ENCODE measurements at regions not wholly inside any gene's neighbourhood (a gene's known extent, or its start where the extent isn't known, plus 50 kb on each side); places are given as distances from the start of the nearest gene placed in this dataset.

- H3K4me1 ChIP-seq (ENCODE audit: control insufficient read depth, low read length): no peaks in the 10 kb centered on the region
- no peaks in the 10 kb centered on the region for H3K36me3 ChIP-seq (ENCODE audit: control insufficient read depth, low read length)
- no peak overlapping the region for H3K27ac ChIP-seq (ENCODE audit: low read depth, low read length)
- no peak overlapping the region for H3K4me3 ChIP-seq (ENCODE audit: low read length)
- no peaks in the 10 kb centered on the region for H3K9me2 ChIP-seq (replicated peaks; ENCODE audit: control insufficient read depth, low read length)
- no peaks in the 10 kb centered on the region for H4K20me1 ChIP-seq (ENCODE audit: control insufficient read depth, insufficient read depth, low read depth, low read length)
- TF ChIP-seq CTCF (IDR thresholded peaks at IDR 0.05; ENCODE audit: low read depth, low read length, poor library complexity, severe bottlenecking) (no peak), EZH2phosphoT487 (IDR thresholded peaks at IDR 0.05; ENCODE audit: borderline replicate concordance, low read length) (no peak)
- no peak overlapping the region for H3K4me2 ChIP-seq (ENCODE audit: low read length)
- H3K9me3 ChIP-seq (ENCODE audit: control insufficient read depth, insufficient read depth, low read length): no peaks in the 10 kb centered on the region
- no peaks in the 10 kb centered on the region for H3K79me2 ChIP-seq (ENCODE audit: control insufficient read depth, low read length)
- no peaks in the 10 kb centered on the region; the same call in 1 of the 2 replicates for H3K27me3 ChIP-seq (ENCODE audit: control insufficient read depth, low read length)
- H3F3A ChIP-seq (ENCODE audit: control insufficient read depth, insufficient read depth): no peaks in the 10 kb centered on the region
Observed at GRCh38 chr2:173667415-173667814, 297.8 kb downstream of the SP3 start.

DNA sequence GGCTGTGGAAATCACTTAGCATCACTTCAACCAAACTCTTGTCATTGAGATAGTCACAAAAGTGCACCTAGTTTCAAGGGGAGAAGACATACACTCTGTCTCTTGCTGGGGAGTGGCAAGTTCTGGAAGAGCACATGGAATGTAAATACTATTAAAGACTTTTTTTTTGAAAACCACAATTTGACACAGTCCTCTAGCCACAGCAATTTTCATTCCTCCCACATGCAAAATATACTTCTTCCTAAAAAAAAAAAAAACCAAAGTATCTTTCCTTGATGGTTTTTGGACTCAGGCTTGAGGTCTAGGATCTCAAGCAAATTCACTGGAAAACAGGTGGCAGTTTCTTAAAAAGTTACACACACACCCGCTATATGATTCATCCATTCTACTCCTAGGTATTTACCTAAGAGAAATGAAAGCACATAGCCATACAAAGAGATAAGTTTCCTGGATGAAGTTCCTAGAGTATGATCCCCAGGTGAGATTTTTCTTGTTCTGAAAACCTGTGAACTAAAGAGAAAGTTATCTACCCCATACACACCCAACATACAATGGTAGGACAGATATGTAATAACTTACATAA, 295.8 kb downstream of the SP3 start:
- no peaks in the 10 kb centered on the region; the same call in 1 of the 2 replicates for H3K27me3 ChIP-seq (ENCODE audit: control insufficient read depth, low read length)
- H3K27ac ChIP-seq (ENCODE audit: low read depth, low read length): no peak overlapping the region

DNA sequence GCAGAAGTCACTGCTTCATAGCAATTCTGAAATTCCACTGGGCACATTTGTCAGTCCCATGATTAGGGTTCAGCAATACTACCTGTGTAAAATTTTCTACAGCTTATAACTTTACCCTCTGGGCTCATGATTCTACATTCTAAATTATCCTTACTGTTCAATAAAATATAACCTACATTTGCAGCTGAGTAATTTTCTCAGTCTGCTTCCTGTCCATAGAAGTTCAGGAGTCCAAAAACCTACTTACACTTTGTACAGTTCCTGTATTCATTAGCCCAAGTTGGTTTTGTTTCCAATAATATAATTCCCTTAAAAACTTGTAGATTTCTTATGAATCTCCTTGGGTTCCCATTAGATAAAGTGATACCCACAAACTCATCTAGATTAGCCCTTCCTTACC, 295.3 kb downstream of the SP3 start:
- no peaks in the 10 kb centered on the region for H3K36me3 ChIP-seq (ENCODE audit: control insufficient read depth, low read length)
- no peak overlapping the region for H3K4me3 ChIP-seq (ENCODE audit: low read length)
- H4K20me1 ChIP-seq (ENCODE audit: control insufficient read depth, insufficient read depth, low read depth, low read length): no peaks in the 10 kb centered on the region
- no peaks in the 10 kb centered on the region for H3K27me3 ChIP-seq (ENCODE audit: control insufficient read depth, low read length)
- no peak overlapping the region for H3K27ac ChIP-seq (ENCODE audit: low read depth, low read length)
- H3K4me2 ChIP-seq (ENCODE audit: low read length): no peak overlapping the region
- no peak for TF ChIP-seq CTCF (IDR thresholded peaks at IDR 0.05; ENCODE audit: low read depth, low read length, poor library complexity, severe bottlenecking)
- TF ChIP-seq EZH2phosphoT487 (IDR thresholded peaks at IDR 0.05; ENCODE audit: borderline replicate concordance, low read length): no peak
- H3K9me2 ChIP-seq (replicated peaks; ENCODE audit: control insufficient read depth, low read length): no peaks in the 10 kb centered on the region
- no peaks in the 10 kb centered on the region for H3K79me2 ChIP-seq (ENCODE audit: control insufficient read depth, low read length)
- H3K9me3 ChIP-seq (ENCODE audit: control insufficient read depth, insufficient read depth, low read length): no peaks in the 10 kb centered on the region
- no peaks in the 10 kb centered on the region for H3K4me1 ChIP-seq (ENCODE audit: control insufficient read depth, low read length)
- no peaks in the 10 kb centered on the region for H3F3A ChIP-seq (ENCODE audit: control insufficient read depth, insufficient read depth)

More for the DNA sequence above, 295.8 kb downstream of the SP3 start:
- Histone ChIP-seq H3K36me3 (ENCODE audit: control insufficient read depth, low read length) (no peaks in the 10 kb centered on the region), H3K4me2 (ENCODE audit: low read length) (no peak overlapping the region), H3K9me3 (ENCODE audit: control insufficient read depth, insufficient read depth, low read length) (no peaks in the 10 kb centered on the region), H3K4me1 (ENCODE audit: control insufficient read depth, low read length) (no peaks in the 10 kb centered on the region), H3F3A (ENCODE audit: control insufficient read depth, insufficient read depth) (no peaks in the 10 kb centered on the region), H3K79me2 (ENCODE audit: control insufficient read depth, low read length) (no peaks in the 10 kb centered on the region), H3K4me3 (ENCODE audit: low read length) (no peak overlapping the region), H3K9me2 (replicated peaks; ENCODE audit: control insufficient read depth, low read length) (no peaks in the 10 kb centered on the region), H4K20me1 (ENCODE audit: control insufficient read depth, insufficient read depth, low read depth, low read length) (no peaks in the 10 kb centered on the region)
- TF ChIP-seq EZH2phosphoT487 (IDR thresholded peaks at IDR 0.05; ENCODE audit: borderline replicate concordance, low read length): no peak
- TF ChIP-seq CTCF (IDR thresholded peaks at IDR 0.05; ENCODE audit: low read depth, low read length, poor library complexity, severe bottlenecking): no peak
